ENCODE measurements at regions not wholly inside any gene's neighbourhood (a gene's known extent, or its start where the extent isn't known, plus 50 kb on each side); places are given as distances from the start of the nearest gene placed in this dataset.

GRCh38 chr6:145491126-145491525 lies 244.2 kb downstream of the EPM2A start:
- no peak for DNase-seq (ENCODE audit: low spot score)

GRCh38 chr6:145497006-145497405 lies 238.3 kb downstream of the EPM2A start:
- no peak for DNase-seq (ENCODE audit: low spot score)

- DNase-seq (ENCODE audit: low spot score) = no peak
Measured at GRCh38 chr6:145498425-145498824, 236.9 kb downstream of the EPM2A start.

GRCh38 chr6:145502416-145502815 lies 232.9 kb downstream of the EPM2A start:
- no peak for DNase-seq (ENCODE audit: low spot score)

GRCh38 chr6:145506136-145506535 lies 229.2 kb downstream of the EPM2A start:
- no peak for DNase-seq (ENCODE audit: low spot score)

- DNase-seq (ENCODE audit: low spot score) = no peak
Measured at GRCh38 chr6:145506565-145506964, 228.8 kb downstream of the EPM2A start.

GRCh38 chr6:145507239-145507638 lies 228.1 kb downstream of the EPM2A start:
- DNase-seq (ENCODE audit: low spot score) = no peak

- no peak for DNase-seq (ENCODE audit: low spot score)
Measured at GRCh38 chr6:145508107-145508506, 227.2 kb downstream of the EPM2A start.

GRCh38 chr6:145517492-145517891 lies 217.8 kb downstream of the EPM2A start:
- no peak for DNase-seq (ENCODE audit: low spot score)

GRCh38 chr6:145525038-145525437 lies 210.3 kb downstream of the EPM2A start:
- no peak for DNase-seq (ENCODE audit: low spot score)

GRCh38 chr6:145529582-145529981 lies 205.7 kb downstream of the EPM2A start:
- DNase-seq (ENCODE audit: low spot score) = no peak

- no peak for DNase-seq (ENCODE audit: low spot score)
Measured at GRCh38 chr6:145530454-145530853, 204.9 kb downstream of the EPM2A start.

- DNase-seq (ENCODE audit: low spot score) = no peak
Measured at GRCh38 chr6:145531032-145531431, 204.3 kb downstream of the EPM2A start.

- DNase-seq (ENCODE audit: low spot score) = no peak
Measured at GRCh38 chr6:145531822-145532221, 203.5 kb downstream of the EPM2A start.

GRCh38 chr6:145532361-145532760 lies 203.0 kb downstream of the EPM2A start:
- DNase-seq (ENCODE audit: low spot score) = no peak

- no peak for DNase-seq (ENCODE audit: low spot score)
Measured at GRCh38 chr6:145534989-145535388, 200.3 kb downstream of the EPM2A start.

- DNase-seq (ENCODE audit: low spot score) = no peak
Measured at GRCh38 chr6:145538989-145539388, 196.3 kb downstream of the EPM2A start.

- no peak for DNase-seq (ENCODE audit: low spot score)
Measured at GRCh38 chr6:145539831-145540230, 195.5 kb downstream of the EPM2A start.

GRCh38 chr6:145540741-145541140 lies 194.6 kb downstream of the EPM2A start:
- no peak for DNase-seq (ENCODE audit: low spot score)

- no peak for DNase-seq (ENCODE audit: low spot score)
Measured at GRCh38 chr6:145544041-145544440, 191.3 kb downstream of the EPM2A start.

GRCh38 chr6:145544514-145544913 lies 190.8 kb downstream of the EPM2A start:
- no peak for DNase-seq (ENCODE audit: low spot score)

GRCh38 chr6:145546265-145546664 lies 189.1 kb downstream of the EPM2A start:
- DNase-seq (ENCODE audit: low spot score) = no peak

- no peak for DNase-seq (ENCODE audit: low spot score)
Measured at GRCh38 chr6:145547594-145548335, 187.6 kb downstream of the EPM2A start.

- DNase-seq (ENCODE audit: low spot score) = no peak
Measured at GRCh38 chr6:145548933-145549648, 186.2 kb downstream of the EPM2A start.

All from HuH-7.5 (cell line).